ENCODE measurements at regions not wholly inside any gene's neighbourhood (a gene's known extent, or its start where the extent isn't known, plus 50 kb on each side); places are given as distances from the start of the nearest gene placed in this dataset.
"Not testable (repeated sequence)": the region's sequence is repeated elsewhere in the genome, so short reads cannot be mapped to it uniquely, and the experiment has no call there.

DNA sequence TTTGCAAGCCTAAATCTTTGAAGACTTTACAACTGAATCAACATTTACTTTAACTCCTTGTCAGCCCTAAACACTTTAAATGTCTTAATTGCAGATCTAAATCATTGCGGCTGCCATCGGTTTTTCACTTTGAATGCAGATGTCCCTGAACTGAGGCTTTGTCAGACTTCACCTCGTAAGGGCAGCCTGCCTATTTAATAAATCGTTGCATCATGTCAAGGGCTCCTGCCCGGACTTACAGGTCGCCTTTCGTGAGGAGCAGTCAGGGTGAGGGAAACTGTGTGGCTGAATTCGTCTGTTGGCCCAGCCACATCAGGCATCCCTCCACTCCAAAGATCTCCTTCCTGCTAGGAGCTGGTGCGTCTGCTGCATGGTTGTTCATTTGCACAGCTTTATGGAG, 368.2 kb upstream of the NPVF start:
- no peak for DNase-seq (ENCODE audit: low read depth)
- no peak for TF ChIP-seq CTCF (conservative IDR thresholded peaks at IDR 0.05; ENCODE audit: low read length)
- H3K4me3 ChIP-seq (ENCODE audit: low read length): no peak overlapping the region

- TF ChIP-seq CTCF (conservative IDR thresholded peaks at IDR 0.05; ENCODE audit: low read length): no peak
- DNase-seq (ENCODE audit: low read depth): no peak
- H3K4me3 ChIP-seq (ENCODE audit: low read length): no peak overlapping the region
These were observed 369.7 kb upstream of the NPVF start for GRCh38 chr7:25597946-25598345.

- no peak overlapping the region for H3K4me3 ChIP-seq (ENCODE audit: low read length)
- TF ChIP-seq CTCF (conservative IDR thresholded peaks at IDR 0.05; ENCODE audit: low read length): no peak
- no peak for DNase-seq (ENCODE audit: low read depth)
These were observed 370.5 kb upstream of the NPVF start for GRCh38 chr7:25598765-25599164.

DNA sequence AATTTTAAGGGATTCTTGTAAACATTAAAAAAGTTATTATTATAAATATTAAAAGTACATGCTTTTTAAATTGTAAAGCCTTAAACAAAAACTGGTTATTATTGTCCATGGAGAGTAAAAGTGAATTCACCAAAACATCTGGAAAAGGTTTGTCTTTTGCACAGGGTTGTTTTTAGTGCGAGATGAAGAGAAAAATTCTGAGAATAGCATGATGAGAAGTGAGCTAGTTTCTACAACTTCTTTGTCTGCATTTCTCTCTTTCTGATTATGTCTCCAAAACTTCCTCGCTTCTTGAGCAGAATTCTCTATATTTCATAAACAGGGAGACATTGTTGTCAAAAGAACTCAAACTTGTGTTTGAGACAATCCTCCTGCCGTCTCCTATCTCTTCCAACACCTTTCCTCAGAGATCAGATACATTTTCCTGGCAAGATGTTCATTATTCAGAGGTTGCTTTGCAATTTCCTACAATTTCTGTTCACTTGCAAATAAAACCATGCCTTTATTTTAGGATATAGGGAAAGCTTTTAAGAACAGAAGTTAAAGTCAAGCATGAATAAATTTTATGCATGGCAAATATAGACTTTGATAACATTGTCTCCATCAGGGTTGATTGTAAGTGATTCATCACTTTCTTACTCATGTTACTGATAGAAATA, 372.1 kb upstream of the NPVF start:
- H3K4me3 ChIP-seq (ENCODE audit: low read length): no peak overlapping the region
- TF ChIP-seq CTCF (conservative IDR thresholded peaks at IDR 0.05; ENCODE audit: low read length): no peak
- no peak for DNase-seq (ENCODE audit: low read depth)

- not testable (repeated sequence) for H3K4me3 ChIP-seq (ENCODE audit: low read length); DNase-seq (ENCODE audit: low read depth)
These were observed 374.6 kb upstream of the NPVF start for GRCh38 chr7:25602730-25603426.

GRCh38 chr7:25603427-25603740, 375.1 kb upstream of the NPVF start:
- not testable (repeated sequence) for H3K4me3 ChIP-seq (ENCODE audit: low read length); DNase-seq (ENCODE audit: low read depth)

DNA sequence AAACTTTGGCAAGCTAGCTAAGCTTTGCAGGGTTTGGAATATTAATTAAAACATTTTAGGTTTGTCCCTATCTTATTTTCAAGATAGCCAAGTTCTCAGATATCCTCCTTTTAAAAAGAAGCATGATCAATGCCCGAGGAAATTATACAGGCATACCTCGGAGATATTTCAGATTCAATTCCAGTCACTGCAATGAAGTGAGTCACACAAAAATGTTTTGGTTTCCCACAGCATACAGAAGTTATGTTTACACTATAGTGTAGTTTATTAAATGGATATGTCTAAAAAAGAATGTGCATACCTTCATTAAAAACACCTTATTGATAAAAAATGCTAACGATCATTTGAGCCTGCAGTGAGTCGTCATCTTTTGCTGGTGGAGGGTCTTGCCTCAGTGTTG, 382.9 kb upstream of the NPVF start:
- no peak for TF ChIP-seq CTCF (conservative IDR thresholded peaks at IDR 0.05; ENCODE audit: low read length)
- no peak overlapping the region for H3K4me3 ChIP-seq (ENCODE audit: low read length)
- DNase-seq (ENCODE audit: low read depth): no peak

- no peak for DNase-seq (ENCODE audit: low read depth)
- TF ChIP-seq CTCF (conservative IDR thresholded peaks at IDR 0.05; ENCODE audit: low read length): no peak
- no peak overlapping the region for H3K4me3 ChIP-seq (ENCODE audit: low read length)
These were observed 385.6 kb upstream of the NPVF start for GRCh38 chr7:25613912-25614311.
